Activated T-cell treated with anti-CD3 and anti-CD28 coated beads, Interleukin-2, amount 50 U/mL, for 4 hours (primary cell): ENCODE measurements at regions not wholly inside any gene's neighbourhood (a gene's known extent, or its start where the extent isn't known, plus 50 kb on each side); places are given as distances from the start of the nearest gene placed in this dataset.

Experiments
- ATAC-seq, 2 donors: fragments of 200-7000 bp; cut with Tn5 transposase; one replicate each; pipeline ENCODE4 v1.10.0; 2021
- DNase-seq: peaks from one replicate; pipeline ENCODE4 v3.0.0-alpha.2; 2020
- H3K27me3 Mint-ChIP-seq: one replicate; pipeline ENCODE4 v1.8.0; 2021; ENCODE audit warnings: low read depth, mixed read lengths
- H3K36me3 Mint-ChIP-seq: one replicate; pipeline ENCODE4 v1.8.0; 2022; ENCODE audit warnings: mixed read lengths; ENCODE audit not compliant: insufficient read depth
- H3K4me1 Mint-ChIP-seq: one replicate; pipeline ENCODE4 v1.8.0; 2021; ENCODE audit warnings: low read depth, mixed read lengths
- H3K4me3 Mint-ChIP-seq: one replicate; pipeline ENCODE4 v1.8.0; 2021; ENCODE audit warnings: mild to moderate bottlenecking, moderate library complexity, mixed read lengths
- H3K9me3 Mint-ChIP-seq: one replicate; pipeline ENCODE4 v1.8.0; 2021; ENCODE audit warnings: mixed read lengths

GRCh38 chr16:55189682-55190636, 134.0 kb upstream of the IRX6 start:
- H3K4me3 Mint-ChIP-seq = no peak overlapping the region

GRCh38 chr16:55192734-55193133, 131.3 kb upstream of the IRX6 start:
- Mint-ChIP-seq H3K4me3 (no peak overlapping the region), H3K9me3 (no peaks in the 10 kb centered on the region), H3K36me3 (no peaks in the 10 kb centered on the region), H3K27me3 (peaks cover 7% of the 10 kb centered on the region), H3K4me1 (no peaks in the 10 kb centered on the region)
- no peak for ATAC-seq
- no peak for DNase-seq

More at GRCh38 chr16:55189682-55190636, 134.0 kb upstream of the IRX6 start:
- H3K4me1 Mint-ChIP-seq = no peaks in the 10 kb centered on the region
- H3K9me3 Mint-ChIP-seq = no peaks in the 10 kb centered on the region
- no peaks in the 10 kb centered on the region for H3K36me3 Mint-ChIP-seq
- DNase-seq = no peak
- no peak for ATAC-seq
- H3K27me3 Mint-ChIP-seq = peaks cover 7% of the 10 kb centered on the region

GRCh38 chr16:55203570-55203969, 120.4 kb upstream of the IRX6 start:
- Mint-ChIP-seq H3K4me3 (no peak overlapping the region), H3K36me3 (no peaks in the 10 kb centered on the region), H3K4me1 (no peaks in the 10 kb centered on the region)

GRCh38 chr16:55204069-55204468, 119.9 kb upstream of the IRX6 start:
- DNase-seq (no peak), ATAC-seq (no peak)
- Mint-ChIP-seq H3K4me1 (no peaks in the 10 kb centered on the region), H3K4me3 (no peak overlapping the region), H3K9me3 (no peaks in the 10 kb centered on the region), H3K27me3 (peaks cover 2% of the 10 kb centered on the region), H3K36me3 (no peaks in the 10 kb centered on the region)

More at GRCh38 chr16:55203570-55203969, 120.4 kb upstream of the IRX6 start:
- ATAC-seq (no peak), DNase-seq (no peak)
- Mint-ChIP-seq H3K27me3 (peaks cover 2% of the 10 kb centered on the region), H3K9me3 (no peaks in the 10 kb centered on the region)

GRCh38 chr16:55204923-55205322, 119.1 kb upstream of the IRX6 start:
- ATAC-seq (no peak), DNase-seq (no peak)
- H3K4me1 Mint-ChIP-seq = no peaks in the 10 kb centered on the region
- H3K27me3 Mint-ChIP-seq = peaks cover 2% of the 10 kb centered on the region
- no peak overlapping the region for H3K4me3 Mint-ChIP-seq
- H3K36me3 Mint-ChIP-seq = no peaks in the 10 kb centered on the region
- H3K9me3 Mint-ChIP-seq = no peaks in the 10 kb centered on the region

- Mint-ChIP-seq H3K27me3 (peaks cover 2% of the 10 kb centered on the region), H3K36me3 (no peaks in the 10 kb centered on the region)
- ATAC-seq = no peak
Measured at GRCh38 chr16:55207693-55208428, 116.1 kb upstream of the IRX6 start.

GRCh38 chr16:55209626-55210025, 114.4 kb upstream of the IRX6 start:
- ATAC-seq = no peak
- Mint-ChIP-seq H3K9me3 (no peaks in the 10 kb centered on the region), H3K36me3 (no peaks in the 10 kb centered on the region), H3K27me3 (no peaks in the 10 kb centered on the region), H3K4me1 (no peaks in the 10 kb centered on the region), H3K4me3 (no peak overlapping the region)
- DNase-seq = no peak

More at GRCh38 chr16:55207693-55208428, 116.1 kb upstream of the IRX6 start:
- H3K4me3 Mint-ChIP-seq = no peak overlapping the region
- no peak for DNase-seq
- no peaks in the 10 kb centered on the region for H3K4me1 Mint-ChIP-seq
- no peaks in the 10 kb centered on the region for H3K9me3 Mint-ChIP-seq

- Mint-ChIP-seq H3K36me3 (no peaks in the 10 kb centered on the region), H3K4me3 (no peak overlapping the region)
Measured at GRCh38 chr16:55212791-55213190, 111.2 kb upstream of the IRX6 start.

GRCh38 chr16:55214412-55214811, 109.6 kb upstream of the IRX6 start:
- Mint-ChIP-seq H3K27me3 (peaks cover 2% of the 10 kb centered on the region), H3K4me1 (no peaks in the 10 kb centered on the region), H3K36me3 (no peaks in the 10 kb centered on the region), H3K9me3 (no peaks in the 10 kb centered on the region), H3K4me3 (no peak overlapping the region)
- ATAC-seq = no peak
- no peak for DNase-seq

More at GRCh38 chr16:55212791-55213190, 111.2 kb upstream of the IRX6 start:
- no peaks in the 10 kb centered on the region for H3K9me3 Mint-ChIP-seq
- no peaks in the 10 kb centered on the region for H3K4me1 Mint-ChIP-seq
- no peak for DNase-seq
- H3K27me3 Mint-ChIP-seq = no peaks in the 10 kb centered on the region
- no peak for ATAC-seq

GRCh38 chr16:55214974-55215494, 109.0 kb upstream of the IRX6 start:
- DNase-seq (no peak), ATAC-seq (no peak)

GRCh38 chr16:55217392-55217791, 106.6 kb upstream of the IRX6 start:
- H3K4me3 Mint-ChIP-seq = no peak overlapping the region
- H3K9me3 Mint-ChIP-seq = no peaks in the 10 kb centered on the region
- H3K4me1 Mint-ChIP-seq = no peaks in the 10 kb centered on the region
- DNase-seq (no peak), ATAC-seq (no peak)
- peaks cover 2% of the 10 kb centered on the region for H3K27me3 Mint-ChIP-seq
- H3K36me3 Mint-ChIP-seq = no peaks in the 10 kb centered on the region

More at GRCh38 chr16:55214974-55215494, 109.0 kb upstream of the IRX6 start:
- peaks cover 2% of the 10 kb centered on the region for H3K27me3 Mint-ChIP-seq
- H3K4me3 Mint-ChIP-seq = no peak overlapping the region
- no peaks in the 10 kb centered on the region for H3K9me3 Mint-ChIP-seq
- H3K36me3 Mint-ChIP-seq = no peaks in the 10 kb centered on the region
- no peaks in the 10 kb centered on the region for H3K4me1 Mint-ChIP-seq

- peaks cover 2% of the 10 kb centered on the region for H3K27me3 Mint-ChIP-seq
- no peaks in the 10 kb centered on the region for H3K4me1 Mint-ChIP-seq
- H3K4me3 Mint-ChIP-seq = no peak overlapping the region
- ATAC-seq (no peak), DNase-seq (no peak)
- H3K36me3 Mint-ChIP-seq = no peaks in the 10 kb centered on the region
- H3K9me3 Mint-ChIP-seq = peaks cover 11% of the 10 kb centered on the region
Measured at GRCh38 chr16:55221836-55222235, 102.2 kb upstream of the IRX6 start.

GRCh38 chr16:55222486-55222885, 101.5 kb upstream of the IRX6 start:
- no peak for DNase-seq
- Mint-ChIP-seq H3K27me3 (peaks cover 2% of the 10 kb centered on the region), H3K9me3 (peaks cover 11% of the 10 kb centered on the region), H3K4me1 (no peaks in the 10 kb centered on the region), H3K4me3 (no peak overlapping the region), H3K36me3 (no peaks in the 10 kb centered on the region)
- ATAC-seq = no peak

- H3K4me1 Mint-ChIP-seq = no peaks in the 10 kb centered on the region
- H3K27me3 Mint-ChIP-seq = no peaks in the 10 kb centered on the region
- no peak for DNase-seq
- H3K9me3 Mint-ChIP-seq = peaks cover 11% of the 10 kb centered on the region
- H3K4me3 Mint-ChIP-seq = no peak overlapping the region
- H3K36me3 Mint-ChIP-seq = no peaks in the 10 kb centered on the region
- ATAC-seq = no peak
Measured at GRCh38 chr16:55225972-55226542, 97.9 kb upstream of the IRX6 start.
